HEK293T (cell line): ENCODE measurements at regions not wholly inside any gene's neighbourhood (a gene's known extent, or its start where the extent isn't known, plus 50 kb on each side); places are given as distances from the start of the nearest gene placed in this dataset.

Source experiments
- BHLHE40 ChIP-seq: fragments of 450-650 bp; IDR thresholded peaks from 2 replicates; pipeline ENCODE4 v1.6.1; 2016; ENCODE audit warnings: mild to moderate bottlenecking, moderate library complexity, borderline replicate concordance
- CTBP1 ChIP-seq: fragments of 450-650 bp; IDR thresholded peaks from 2 replicates; pipeline ENCODE4 v1.6.1; 2016; ENCODE audit warnings: borderline replicate concordance
- ELF4 ChIP-seq: fragments of 450-650 bp; IDR thresholded peaks from 2 replicates; pipeline ENCODE4 v1.6.1; 2017; ENCODE audit warnings: antibody characterized with exemption
- FOXA1 ChIP-seq: fragments of 450-650 bp; IDR thresholded peaks from 2 replicates; pipeline ENCODE4 v1.6.1; 2016; ENCODE audit warnings: mild to moderate bottlenecking
- FOXK2 ChIP-seq: fragments of 450-650 bp; IDR thresholded peaks from 2 replicates; pipeline ENCODE4 v1.6.1; 2016; ENCODE audit warnings: mild to moderate bottlenecking
- FOXM1 ChIP-seq: fragments of 450-650 bp; IDR thresholded peaks from 2 replicates; pipeline ENCODE4 v1.6.1; 2017; ENCODE audit warnings: mild to moderate bottlenecking, borderline replicate concordance
- HDGF ChIP-seq: fragments of 450-650 bp; IDR thresholded peaks from 2 replicates; pipeline ENCODE4 v1.6.1; 2017; ENCODE audit warnings: antibody characterized with exemption, borderline replicate concordance
- LEF1 ChIP-seq: fragments of 450-650 bp; IDR thresholded peaks from 2 replicates; pipeline ENCODE4 v1.6.1; 2017; ENCODE audit warnings: mild to moderate bottlenecking, borderline replicate concordance
- NFRKB ChIP-seq: fragments of 450-650 bp; IDR thresholded peaks from 2 replicates; pipeline ENCODE4 v1.6.1; 2016; ENCODE audit warnings: mild to moderate bottlenecking, moderate library complexity
- PKNOX1 ChIP-seq: fragments of 450-650 bp; IDR thresholded peaks from 2 replicates; pipeline ENCODE4 v1.6.1; 2016
- SP1 ChIP-seq: fragments of 450-650 bp; IDR thresholded peaks from 2 replicates; pipeline ENCODE4 v1.6.1; 2017
- SUZ12 ChIP-seq: fragments of 450-650 bp; IDR thresholded peaks from 2 replicates; pipeline ENCODE4 v1.6.1; 2016; ENCODE audit warnings: mild to moderate bottlenecking
- TARDBP ChIP-seq: fragments of 450-650 bp; IDR thresholded peaks from 2 replicates; pipeline ENCODE4 v1.6.1; 2016
- ZNF384 ChIP-seq: fragments of 450-650 bp; IDR thresholded peaks from 2 replicates; pipeline ENCODE4 v1.6.1; 2016

GRCh38 chr13:53683608-53684007 is 655.0 kb downstream of the OLFM4 start:
- TF ChIP-seq ZNF384 = no peak
- TF ChIP-seq FOXA1 = no peak
- no peak for TF ChIP-seq CTBP1
- TF ChIP-seq FOXM1 = no peak
- no peak for TF ChIP-seq HDGF
- TF ChIP-seq SP1 = no peak
- no peak for TF ChIP-seq FOXK2
- no peak for TF ChIP-seq TARDBP
- no peak for TF ChIP-seq NFRKB
- no peak for TF ChIP-seq ELF4
- TF ChIP-seq SUZ12 = no peak
- TF ChIP-seq LEF1 = no peak
- no peak for TF ChIP-seq PKNOX1
- TF ChIP-seq BHLHE40 = no peak
